ENCODE measurements at regions not wholly inside any gene's neighbourhood (a gene's known extent, or its start where the extent isn't known, plus 50 kb on each side); places are given as distances from the start of the nearest gene placed in this dataset.

- Histone ChIP-seq H3K27me3 (ENCODE audit: control insufficient read depth, insufficient read depth, low read length) (no peaks in the 10 kb centered on the region), H3K36me3 (ENCODE audit: control insufficient read depth, insufficient read depth, low read length) (no peaks in the 10 kb centered on the region), H3K4me3 (ENCODE audit: low read depth, low read length) (no peak overlapping the region)
- peak; percentile 34 for DNase-seq (ENCODE audit: low read depth)
- no peak for TF ChIP-seq CTCF (IDR thresholded peaks at IDR 0.05; ENCODE audit: insufficient read depth, low read length, poor library complexity, severe bottlenecking)
Measured at GRCh38 chr3:176579711-176580185, 617.5 kb downstream of the TBL1XR1 start.

GRCh38 chr3:176578316-176578715 lies 619.0 kb downstream of the TBL1XR1 start:
- Histone ChIP-seq H3K27me3 (ENCODE audit: control insufficient read depth, insufficient read depth, low read length) (no peaks in the 10 kb centered on the region), H3K36me3 (ENCODE audit: control insufficient read depth, insufficient read depth, low read length) (no peaks in the 10 kb centered on the region), H3K4me3 (ENCODE audit: low read depth, low read length) (no peak overlapping the region)
- no peak for TF ChIP-seq CTCF (IDR thresholded peaks at IDR 0.05; ENCODE audit: insufficient read depth, low read length, poor library complexity, severe bottlenecking)
- no peak for DNase-seq (ENCODE audit: low read depth)

GRCh38 chr3:176577447-176577846 lies 619.8 kb downstream of the TBL1XR1 start:
- DNase-seq (ENCODE audit: low read depth) = no peak
- H3K4me3 ChIP-seq (ENCODE audit: low read depth, low read length) = no peak overlapping the region
- no peaks in the 10 kb centered on the region for H3K27me3 ChIP-seq (ENCODE audit: control insufficient read depth, insufficient read depth, low read length)
- no peaks in the 10 kb centered on the region for H3K36me3 ChIP-seq (ENCODE audit: control insufficient read depth, insufficient read depth, low read length)
- no peak for TF ChIP-seq CTCF (IDR thresholded peaks at IDR 0.05; ENCODE audit: insufficient read depth, low read length, poor library complexity, severe bottlenecking)

- Histone ChIP-seq H3K27me3 (ENCODE audit: control insufficient read depth, insufficient read depth, low read length) (no peaks in the 10 kb centered on the region), H3K4me3 (ENCODE audit: low read depth, low read length) (no peak overlapping the region), H3K36me3 (ENCODE audit: control insufficient read depth, insufficient read depth, low read length) (no peaks in the 10 kb centered on the region)
- TF ChIP-seq CTCF (IDR thresholded peaks at IDR 0.05; ENCODE audit: insufficient read depth, low read length, poor library complexity, severe bottlenecking) = no peak
- no peak for DNase-seq (ENCODE audit: low read depth)
Measured at GRCh38 chr3:176574786-176575185, 622.5 kb downstream of the TBL1XR1 start.

GRCh38 chr3:176571926-176572325 lies 625.4 kb downstream of the TBL1XR1 start:
- Histone ChIP-seq H3K4me3 (ENCODE audit: low read depth, low read length) (no peak overlapping the region), H3K27me3 (ENCODE audit: control insufficient read depth, insufficient read depth, low read length) (no peaks in the 10 kb centered on the region), H3K36me3 (ENCODE audit: control insufficient read depth, insufficient read depth, low read length) (no peaks in the 10 kb centered on the region)
- no peak for DNase-seq (ENCODE audit: low read depth)
- TF ChIP-seq CTCF (IDR thresholded peaks at IDR 0.05; ENCODE audit: insufficient read depth, low read length, poor library complexity, severe bottlenecking) = no peak

GRCh38 chr3:176570992-176571391 lies 626.3 kb downstream of the TBL1XR1 start:
- Histone ChIP-seq H3K27me3 (ENCODE audit: control insufficient read depth, insufficient read depth, low read length) (no peaks in the 10 kb centered on the region), H3K36me3 (ENCODE audit: control insufficient read depth, insufficient read depth, low read length) (no peaks in the 10 kb centered on the region), H3K4me3 (ENCODE audit: low read depth, low read length) (no peak overlapping the region)
- no peak for TF ChIP-seq CTCF (IDR thresholded peaks at IDR 0.05; ENCODE audit: insufficient read depth, low read length, poor library complexity, severe bottlenecking)
- no peak for DNase-seq (ENCODE audit: low read depth)

Data from kidney epithelial cell (primary cell).